DOHH2 (cell line): ENCODE measurements at regions not wholly inside any gene's neighbourhood (a gene's known extent, or its start where the extent isn't known, plus 50 kb on each side); places are given as distances from the start of the nearest gene placed in this dataset.

Experiments used
- H3F3A ChIP-seq: fragments of 200-600 bp; sonication (generic), shearing (Covaris generic); 2 replicates; pipeline ENCODE4 v1.6.0; 2016; ENCODE audit warnings: antibody characterized with exemption, mild to moderate bottlenecking; ENCODE audit not compliant: control insufficient read depth, insufficient read depth
- H3K27ac ChIP-seq: fragments of 200-600 bp; sonication (generic); 2 replicates; pipeline ENCODE4 v1.5.1; 2014; ENCODE audit warnings: low read depth, mild to moderate bottlenecking, low read length, moderate library complexity
- H3K27me3 ChIP-seq: fragments of 200-600 bp; sonication (generic); 2 replicates; pipeline ENCODE4 v1.6.1; 2014; ENCODE audit warnings: mild to moderate bottlenecking, low read length, mixed read lengths; ENCODE audit not compliant: control insufficient read depth
- H3K36me3 ChIP-seq: fragments of 200-600 bp; sonication (generic); 2 replicates; pipeline ENCODE4 v1.6.1; 2014; ENCODE audit warnings: mild to moderate bottlenecking, low read length, moderate library complexity, mixed read lengths; ENCODE audit not compliant: control insufficient read depth
- H3K4me1 ChIP-seq: fragments of 200-600 bp; sonication (generic); 2 replicates; pipeline ENCODE4 v1.6.1; 2014; ENCODE audit warnings: mild to moderate bottlenecking, low read length, mixed read lengths; ENCODE audit not compliant: control insufficient read depth
- H3K4me2 ChIP-seq: fragments of 200-600 bp; sonication (generic); 2 replicates; pipeline ENCODE4 v1.6.0; 2014; ENCODE audit warnings: mild to moderate bottlenecking, low read length, moderate library complexity
- H3K4me3 ChIP-seq: fragments of 200-600 bp; sonication (generic); 2 replicates; pipeline ENCODE4 v1.5.1; 2014; ENCODE audit warnings: mild to moderate bottlenecking, low read length, mixed read lengths
- H3K79me2 ChIP-seq: fragments of 200-600 bp; sonication (generic); 2 replicates; pipeline ENCODE4 v1.6.1; 2014; ENCODE audit warnings: mild to moderate bottlenecking, low read length, mixed read lengths; ENCODE audit not compliant: control insufficient read depth
- H3K9me2 ChIP-seq: fragments of 200-600 bp; sonication (generic); replicated peaks from 2 replicates; pipeline ENCODE4 v1.6.1; 2014; ENCODE audit warnings: mild to moderate bottlenecking, low read length, mixed read lengths; ENCODE audit not compliant: control insufficient read depth
- H3K9me3 ChIP-seq: fragments of 200-600 bp; sonication (generic); 2 replicates; pipeline ENCODE4 v1.6.1; 2014; ENCODE audit warnings: antibody characterized with exemption, low read length, mixed read lengths; ENCODE audit not compliant: control insufficient read depth, insufficient read depth
- H4K20me1 ChIP-seq: fragments of 200-600 bp; sonication (generic); 2 replicates; pipeline ENCODE4 v1.6.0; 2014; ENCODE audit warnings: low read depth, mild to moderate bottlenecking, antibody characterized with exemption, low read length, moderate library complexity; ENCODE audit not compliant: control insufficient read depth, insufficient read depth
- CTCF ChIP-seq: fragments of 200-600 bp; sonication (generic); IDR thresholded peaks from one replicate; pipeline ENCODE4 v1.5.1; 2014; ENCODE audit warnings: antibody characterized with exemption, mild to moderate bottlenecking, low read depth, low read length; ENCODE audit not compliant: poor library complexity, severe bottlenecking
- EZH2phosphoT487 ChIP-seq: fragments of 200-600 bp; sonication (generic); IDR thresholded peaks from 2 replicates; pipeline ENCODE4 v1.6.1; 2017; ENCODE audit warnings: borderline replicate concordance, mild to moderate bottlenecking, antibody characterized with exemption, low read length, moderate library complexity, mixed read lengths

GRCh38 chr3:135694142-135694541, 271.4 kb upstream of the PPP2R3A start:
- Histone ChIP-seq H4K20me1 (no peaks in the 10 kb centered on the region), H3K4me2 (no peak overlapping the region), H3F3A (no peaks in the 10 kb centered on the region), H3K9me3 (no peaks in the 10 kb centered on the region), H3K4me3 (no peak overlapping the region), H3K27ac (no peak overlapping the region), H3K9me2 (no peaks in the 10 kb centered on the region), H3K4me1 (no peaks in the 10 kb centered on the region), H3K27me3 (no peaks in the 10 kb centered on the region), H3K79me2 (no peaks in the 10 kb centered on the region), H3K36me3 (no peaks in the 10 kb centered on the region)
- TF ChIP-seq EZH2phosphoT487 (no peak), CTCF (no peak)

GRCh38 chr3:135699741-135700140, 265.8 kb upstream of the PPP2R3A start:
- Histone ChIP-seq H4K20me1 (no peaks in the 10 kb centered on the region), H3K27ac (no peak overlapping the region), H3K27me3 (no peaks in the 10 kb centered on the region; the same call in 1 of the 2 replicates), H3K4me1 (no peaks in the 10 kb centered on the region), H3K36me3 (no peaks in the 10 kb centered on the region), H3K9me2 (no peaks in the 10 kb centered on the region), H3K9me3 (no peaks in the 10 kb centered on the region), H3K4me2 (no peak overlapping the region), H3K79me2 (no peaks in the 10 kb centered on the region), H3K4me3 (no peak overlapping the region), H3F3A (no peaks in the 10 kb centered on the region)
- TF ChIP-seq CTCF = no peak
- no peak for TF ChIP-seq EZH2phosphoT487

GRCh38 chr3:135706758-135707375, 258.7 kb upstream of the PPP2R3A start:
- H3K4me1 ChIP-seq = no peaks in the 10 kb centered on the region
- no peaks in the 10 kb centered on the region for H3K9me2 ChIP-seq
- H3K27me3 ChIP-seq = no peaks in the 10 kb centered on the region; the same call in 1 of the 2 replicates
- TF ChIP-seq EZH2phosphoT487 = no peak
- TF ChIP-seq CTCF = no peak
- H4K20me1 ChIP-seq = no peaks in the 10 kb centered on the region
- H3F3A ChIP-seq = no peaks in the 10 kb centered on the region
- H3K79me2 ChIP-seq = no peaks in the 10 kb centered on the region
- no peak overlapping the region for H3K4me2 ChIP-seq
- H3K9me3 ChIP-seq = no peaks in the 10 kb centered on the region
- no peaks in the 10 kb centered on the region for H3K36me3 ChIP-seq
- H3K4me3 ChIP-seq = no peak overlapping the region
- H3K27ac ChIP-seq = no peak overlapping the region

GRCh38 chr3:135719449-135719848, 246.1 kb upstream of the PPP2R3A start:
- Histone ChIP-seq H3K4me3 (no peak overlapping the region), H3K36me3 (no peaks in the 10 kb centered on the region), H3K9me2 (no peaks in the 10 kb centered on the region), H3K27ac (no peak overlapping the region), H3K4me2 (no peak overlapping the region), H4K20me1 (no peaks in the 10 kb centered on the region), H3K9me3 (no peaks in the 10 kb centered on the region), H3K79me2 (no peaks in the 10 kb centered on the region), H3K27me3 (no peaks in the 10 kb centered on the region), H3K4me1 (no peaks in the 10 kb centered on the region), H3F3A (no peaks in the 10 kb centered on the region)
- no peak for TF ChIP-seq EZH2phosphoT487
- no peak for TF ChIP-seq CTCF
